Aorta (tissue), 5 donors: ENCODE measurements at regions not wholly inside any gene's neighbourhood (a gene's known extent, or its start where the extent isn't known, plus 50 kb on each side); places are given as distances from the start of the nearest gene placed in this dataset.
"Not testable (repeated sequence)": the region's sequence is repeated elsewhere in the genome, so short reads cannot be mapped to it uniquely, and the experiment has no call there.

Experiments used
- ATAC-seq: fragments of 200-7000 bp; cut with Tn5 transposase; one replicate; pipeline ENCODE4 v1.9.1; 2022; ENCODE audit warnings: moderate library complexity; ENCODE audit not compliant: low FRiP score
- DNase-seq, 2 donors: peaks; one replicate each; pipeline ENCODE4 v3.0.0-alpha.2; 2020
- H3K27ac ChIP-seq, 2 donors: one replicate each; pipeline ENCODE4 v1.5.1; 2013; ENCODE audit warnings: low read length in 2 of 2, mild to moderate bottlenecking in 2 of 2, moderate library complexity in 2 of 2, control low read depth in 1 of 2, inconsistent platforms in 1 of 2, low read depth in 1 of 2
- H3K27me3 ChIP-seq, 2 donors: one replicate each; pipeline ENCODE4 v1.6.1; 2013; ENCODE audit warnings: control low read depth in 1 of 2, low read length in 1 of 2, mild to moderate bottlenecking in 1 of 2, moderate library complexity in 1 of 2; ENCODE audit not compliant: insufficient read depth in 2 of 2, control insufficient read depth in 1 of 2
- H3K36me3 ChIP-seq, 2 donors: one replicate each; pipeline ENCODE4 v1.6.1; 2013; ENCODE audit warnings: control low read depth in 1 of 2, low read length in 1 of 2, mild to moderate bottlenecking in 1 of 2; ENCODE audit not compliant: insufficient read depth in 2 of 2, control insufficient read depth in 1 of 2
- H3K4me1 ChIP-seq, 2 donors: one replicate each; pipeline ENCODE4 v1.6.1; 2013; ENCODE audit warnings: low read length in 2 of 2, control low read depth in 1 of 2, mild to moderate bottlenecking in 1 of 2, moderate library complexity in 1 of 2; ENCODE audit not compliant: insufficient read depth in 2 of 2, control insufficient read depth in 1 of 2
- H3K4me3 ChIP-seq, 2 donors: one replicate each; pipeline ENCODE4 v1.5.1; 2013; ENCODE audit warnings: low read length in 2 of 2, control low read depth in 1 of 2, mild to moderate bottlenecking in 1 of 2
- H3K9me3 ChIP-seq: one replicate; pipeline ENCODE4 v1.6.1; 2013; ENCODE audit warnings: mild to moderate bottlenecking, low read length; ENCODE audit not compliant: control insufficient read depth
- WGBS, 2 donors: extraction: QIAGEN DNeasy Blood & Tissue Kit; methylation state at CpG; one replicate each; pipeline ENCODE4 v1.1.7; 2013; 5-methylcytosine and 5-hydroxymethylcytosine counted together
- intact Hi-C, 2 donors: fragments of 100-400 bp; cut with DNase I; formaldehyde crosslinking; loops; one replicate each; pipeline versions ENCODE4 v1.14.2 to v1.15.0; 2022
- donor health status: healthy with polysubstance abuse.
- donor health status: Bipolar disorder and iron deficiency.
- donor health status: DM: no; HTN: no; CAD: no.
- donor health status: DM: no; HTN: no; CAD: no.
- donor health status: DM: yes; HTN: yes; CAD: no.

GRCh38 chr4:118587116-118587831 lies 97.9 kb upstream of the METTL14 start:
- H3K36me3 ChIP-seq: no peaks in the 10 kb centered on the region
- no peak overlapping the region for H3K27ac ChIP-seq
- H3K4me1 ChIP-seq: no peaks in the 10 kb centered on the region
- ATAC-seq (no peak), DNase-seq (no peak)
- peaks cover 0 to 4% of the 10 kb centered on the region in 2 donors for H3K27me3 ChIP-seq
- intact Hi-C loops: no loop called here
- WGBS, 2 donors: 67 to 73% methylated on average over 9 of the region's 9 CpGs
- H3K9me3 ChIP-seq: no peaks in the 10 kb centered on the region
- H3K4me3 ChIP-seq: no peak overlapping the region

- ATAC-seq (no peak), DNase-seq (no peak)
- Histone ChIP-seq H3K9me3 (no peaks in the 10 kb centered on the region), H3K27ac (no peak overlapping the region), H3K36me3 (no peaks in the 10 kb centered on the region), H3K4me3 (no peak overlapping the region), H3K4me1 (no peaks in the 10 kb centered on the region), H3K27me3 (peaks cover 0 to 4% of the 10 kb centered on the region in 2 donors)
- WGBS, 2 donors: 76 to 81% methylated on average over 4 of the region's 4 CpGs
- intact Hi-C loops: no loop called here
Measured at GRCh38 chr4:118587946-118588345, 97.2 kb upstream of the METTL14 start.

DNA sequence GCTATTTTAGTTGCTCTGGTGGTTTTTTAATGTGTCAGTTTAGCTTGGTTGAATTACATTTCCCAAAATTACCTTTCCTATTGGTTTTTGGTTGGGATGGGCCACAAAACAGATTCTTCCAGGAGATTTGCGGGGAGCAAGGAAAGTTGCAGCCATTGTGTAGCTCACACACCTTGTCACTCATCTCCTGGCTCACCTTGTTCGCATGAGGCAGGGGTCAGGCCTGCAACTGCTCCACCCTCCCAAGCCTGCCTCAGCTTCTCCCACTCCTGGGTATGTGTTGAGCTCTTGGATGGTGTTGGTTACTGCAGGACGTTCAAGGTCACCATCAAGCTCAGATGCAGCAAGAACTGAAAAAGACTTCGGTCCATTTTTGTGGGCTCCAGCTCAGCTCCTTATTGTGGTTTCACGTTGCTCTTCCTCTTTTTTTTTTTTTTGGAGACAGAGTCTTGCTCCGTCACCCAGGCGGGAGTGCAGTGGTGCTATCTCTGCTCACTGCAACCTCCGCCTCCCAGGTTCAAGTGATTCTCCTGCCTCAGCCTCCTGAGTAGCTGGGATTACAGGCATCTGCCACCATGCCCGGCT lies 95.6 kb upstream of the METTL14 start:
- Histone ChIP-seq H3K27ac (no peak overlapping the region), H3K9me3 (no peaks in the 10 kb centered on the region), H3K4me1 (no peaks in the 10 kb centered on the region), H3K36me3 (no peaks in the 10 kb centered on the region), H3K27me3 (peaks cover 0 to 4% of the 10 kb centered on the region in 2 donors), H3K4me3 (no peak overlapping the region)
- no peak for ATAC-seq
- no peak for DNase-seq
- 89 to 90% methylated on average over 9 of the region's 9 CpGs for WGBS, 2 donors
- intact Hi-C loops: no loop called here

GRCh38 chr4:118591339-118592046 lies 93.7 kb upstream of the METTL14 start:
- H3K27ac ChIP-seq, H3K4me1 ChIP-seq, H3K36me3 ChIP-seq, H3K9me3 ChIP-seq, H3K27me3 ChIP-seq, intact Hi-C loops: not testable (repeated sequence)
- H3K4me3 ChIP-seq: peak overlapping the region; percentile 12 to 41
- 10 to 21% methylated on average over 27 to 28 of the region's 28 CpGs for WGBS, 2 donors
- ATAC-seq: peak; percentile 99
- peak; percentile 94 to 96 for DNase-seq

DNA sequence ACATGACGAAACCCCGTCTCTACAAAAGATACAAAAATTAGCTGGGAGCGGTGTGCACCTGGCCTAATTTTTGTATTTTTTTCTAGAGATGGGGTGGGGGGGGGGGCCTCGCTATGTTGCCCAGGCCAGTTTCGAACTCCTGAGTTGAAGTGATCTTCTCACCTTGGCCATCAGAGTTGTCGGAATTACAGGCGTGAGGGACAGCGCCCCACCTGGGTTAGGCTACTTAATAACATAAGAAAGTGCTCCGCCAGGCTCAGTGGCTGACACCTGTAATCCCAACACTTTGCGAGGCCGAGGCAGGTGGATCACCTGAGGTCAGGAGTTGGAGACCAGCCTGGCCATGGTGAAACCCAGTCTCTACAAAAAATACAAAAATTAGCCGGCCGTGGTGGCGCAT lies 92.9 kb upstream of the METTL14 start:
- H3K36me3 ChIP-seq, H3K9me3 ChIP-seq, H3K27ac ChIP-seq, intact Hi-C loops, H3K4me3 ChIP-seq, DNase-seq, ATAC-seq, H3K4me1 ChIP-seq, H3K27me3 ChIP-seq: not testable (repeated sequence)
- WGBS, 2 donors: 93 to 97% methylated on average over 12 to 14 of the region's 14 CpGs

GRCh38 chr4:118595883-118596282 lies 89.3 kb upstream of the METTL14 start:
- intact Hi-C loops, ATAC-seq, H3K4me3 ChIP-seq, H3K9me3 ChIP-seq, H3K4me1 ChIP-seq, H3K36me3 ChIP-seq, H3K27ac ChIP-seq, DNase-seq, H3K27me3 ChIP-seq: not testable (repeated sequence)
- 69 to 89% methylated on average over 3 of the region's 3 CpGs for WGBS, 2 donors

DNA sequence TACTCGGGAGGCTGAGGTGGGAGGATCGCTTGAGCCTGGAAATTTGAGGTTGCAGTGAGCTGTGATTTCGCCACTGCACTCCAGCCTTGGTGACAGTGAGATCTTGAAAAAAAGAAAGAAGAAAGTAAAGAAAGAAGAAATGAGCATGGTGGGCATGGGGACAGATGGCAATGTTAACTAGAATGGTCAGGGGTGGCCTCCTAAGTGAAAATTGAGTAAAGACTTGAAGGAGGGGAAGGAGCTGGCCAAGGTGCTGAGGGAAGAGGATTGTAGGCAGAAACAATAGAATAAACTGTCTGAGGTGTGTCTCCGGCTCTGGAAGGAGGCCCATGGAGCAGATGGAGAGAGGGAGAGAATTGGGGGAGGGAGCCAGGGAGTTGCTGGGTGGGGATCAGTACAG lies 60.1 kb upstream of the METTL14 start:
- ATAC-seq, DNase-seq, H3K27me3 ChIP-seq, H3K4me1 ChIP-seq, H3K4me3 ChIP-seq, intact Hi-C loops, H3K36me3 ChIP-seq, H3K27ac ChIP-seq, H3K9me3 ChIP-seq: not testable (repeated sequence)
- WGBS, 2 donors: 88 to 100% methylated on average over 3 to 4 of the region's 4 CpGs

- H3K4me1 ChIP-seq, intact Hi-C loops, H3K9me3 ChIP-seq, H3K27ac ChIP-seq, H3K4me3 ChIP-seq, H3K36me3 ChIP-seq, ATAC-seq, H3K27me3 ChIP-seq, DNase-seq: not testable (repeated sequence)
- 73 to 74% methylated on average over 2 of the region's 2 CpGs for WGBS, 2 donors
Measured at GRCh38 chr4:118629697-118630096, 55.5 kb upstream of the METTL14 start.

- H3K27ac ChIP-seq, H3K36me3 ChIP-seq, H3K4me3 ChIP-seq, DNase-seq, ATAC-seq, H3K9me3 ChIP-seq, intact Hi-C loops, H3K27me3 ChIP-seq, H3K4me1 ChIP-seq: not testable (repeated sequence)
- 77% methylated on average over 6 of the region's 7 CpGs; no CpG with 5 or more reads in 1 of the 2 donors for WGBS, 2 donors
Measured at GRCh38 chr4:118630897-118631296, 54.3 kb upstream of the METTL14 start.
